ENCODE measurements at regions not wholly inside any gene's neighbourhood (a gene's known extent, or its start where the extent isn't known, plus 50 kb on each side); places are given as distances from the start of the nearest gene placed in this dataset.

- Histone ChIP-seq H3K4me3 (no peak overlapping the region), H3K4me1 (no peaks in the 10 kb centered on the region), H3K27me3 (no peaks in the 10 kb centered on the region), H3K9me3 (replicated peaks) (no peaks in the 10 kb centered on the region), H3K27ac (no peak overlapping the region), H3K36me3 (no peaks in the 10 kb centered on the region)
- DNase-seq, result no peak
Observed at GRCh38 chr12:84348582-84348981, 564.0 kb downstream of the SLC6A15 start.

- no peak overlapping the region for H3K4me3 ChIP-seq
- H3K4me1 ChIP-seq, result no peaks in the 10 kb centered on the region
- H3K9me3 ChIP-seq (replicated peaks), result no peaks in the 10 kb centered on the region
- H3K36me3 ChIP-seq, result no peaks in the 10 kb centered on the region
- no peak overlapping the region for H3K27ac ChIP-seq
- H3K27me3 ChIP-seq, result no peaks in the 10 kb centered on the region
- no peak for DNase-seq
Observed at GRCh38 chr12:84341467-84342193, 571.0 kb downstream of the SLC6A15 start.

- no peaks in the 10 kb centered on the region for H3K27me3 ChIP-seq
- no peak overlapping the region for H3K4me3 ChIP-seq
- no peak for DNase-seq
- H3K9me3 ChIP-seq (replicated peaks), result no peaks in the 10 kb centered on the region
- H3K27ac ChIP-seq, result no peak overlapping the region
- H3K4me1 ChIP-seq, result no peaks in the 10 kb centered on the region
- no peaks in the 10 kb centered on the region for H3K36me3 ChIP-seq
Observed at GRCh38 chr12:84336231-84336630, 576.4 kb downstream of the SLC6A15 start.

GRCh38 chr12:84329938-84330337 is 582.7 kb downstream of the SLC6A15 start:
- Histone ChIP-seq H3K4me3 (no peak overlapping the region), H3K27ac (no peak overlapping the region), H3K36me3 (no peaks in the 10 kb centered on the region), H3K27me3 (no peaks in the 10 kb centered on the region), H3K4me1 (no peaks in the 10 kb centered on the region), H3K9me3 (replicated peaks) (no peaks in the 10 kb centered on the region)
- no peak for DNase-seq

- Histone ChIP-seq H3K4me1 (no peaks in the 10 kb centered on the region), H3K27me3 (no peaks in the 10 kb centered on the region), H3K4me3 (no peak overlapping the region), H3K9me3 (replicated peaks) (no peaks in the 10 kb centered on the region), H3K36me3 (no peaks in the 10 kb centered on the region), H3K27ac (no peak overlapping the region)
- no peak for DNase-seq
Observed at GRCh38 chr12:84315926-84316325, 596.7 kb downstream of the SLC6A15 start.

- Histone ChIP-seq H3K27ac (no peak overlapping the region), H3K9me3 (replicated peaks) (no peaks in the 10 kb centered on the region), H3K27me3 (no peaks in the 10 kb centered on the region), H3K4me3 (no peak overlapping the region), H3K36me3 (no peaks in the 10 kb centered on the region), H3K4me1 (no peaks in the 10 kb centered on the region)
- no peak for DNase-seq
Observed at GRCh38 chr12:84313323-84313675, 599.3 kb downstream of the SLC6A15 start.

GRCh38 chr12:84308211-84308610 is 604.4 kb downstream of the SLC6A15 start:
- no peak overlapping the region for H3K4me3 ChIP-seq
- H3K9me3 ChIP-seq (replicated peaks), result no peaks in the 10 kb centered on the region
- DNase-seq, result no peak
- no peaks in the 10 kb centered on the region for H3K36me3 ChIP-seq
- H3K27ac ChIP-seq, result no peak overlapping the region
- H3K4me1 ChIP-seq, result peaks cover 2% of the 10 kb centered on the region; the same call in 1 of the 2 replicates
- no peaks in the 10 kb centered on the region for H3K27me3 ChIP-seq

GRCh38 chr12:84305144-84305543 is 607.5 kb downstream of the SLC6A15 start:
- DNase-seq, result peak in 1 of 2 experiments; percentile 31
- Histone ChIP-seq H3K4me3 (no peak overlapping the region), H3K36me3 (no peaks in the 10 kb centered on the region), H3K27ac (no peak overlapping the region), H3K9me3 (replicated peaks) (no peaks in the 10 kb centered on the region), H3K4me1 (peaks cover 2% of the 10 kb centered on the region; the same call in 1 of the 2 replicates), H3K27me3 (no peaks in the 10 kb centered on the region)

GRCh38 chr12:84294246-84294645 is 618.4 kb downstream of the SLC6A15 start:
- Histone ChIP-seq H3K4me3 (no peak overlapping the region), H3K27ac (no peak overlapping the region), H3K36me3 (no peaks in the 10 kb centered on the region), H3K9me3 (replicated peaks) (no peaks in the 10 kb centered on the region), H3K4me1 (0 out of 2 replicates have a peak, but pooled peaks cover 7% of the 10 kb centered on the region), H3K27me3 (no peaks in the 10 kb centered on the region)
- DNase-seq, result no peak

- 0 out of 2 replicates have a peak, but pooled peaks cover 7% of the 10 kb centered on the region for H3K4me1 ChIP-seq
- no peak overlapping the region for H3K27ac ChIP-seq
- no peaks in the 10 kb centered on the region for H3K27me3 ChIP-seq
- no peak overlapping the region for H3K4me3 ChIP-seq
- no peaks in the 10 kb centered on the region for H3K36me3 ChIP-seq
- no peaks in the 10 kb centered on the region for H3K9me3 ChIP-seq (replicated peaks)
- DNase-seq, result no peak
Observed at GRCh38 chr12:84290168-84290567, 622.4 kb downstream of the SLC6A15 start.

GRCh38 chr12:84277986-84278385 is 634.6 kb downstream of the SLC6A15 start:
- Histone ChIP-seq H3K27ac (no peak overlapping the region), H3K4me1 (peaks cover 2% of the 10 kb centered on the region; the same call in 1 of the 2 replicates), H3K9me3 (replicated peaks) (no peaks in the 10 kb centered on the region), H3K27me3 (no peaks in the 10 kb centered on the region), H3K36me3 (no peaks in the 10 kb centered on the region), H3K4me3 (no peak overlapping the region)
- no peak for DNase-seq

GRCh38 chr12:84276215-84276614 is 636.4 kb downstream of the SLC6A15 start:
- Histone ChIP-seq H3K27me3 (no peaks in the 10 kb centered on the region), H3K27ac (peak overlapping the region; percentile 33; the same call in 1 of the 2 replicates)

GRCh38 chr12:84272324-84272723 is 640.3 kb downstream of the SLC6A15 start:
- DNase-seq, result no peak
- Histone ChIP-seq H3K27ac (no peak overlapping the region), H3K4me3 (no peak overlapping the region), H3K27me3 (no peaks in the 10 kb centered on the region), H3K4me1 (peaks cover 2% of the 10 kb centered on the region; the same call in 1 of the 2 replicates), H3K36me3 (no peaks in the 10 kb centered on the region), H3K9me3 (replicated peaks) (no peaks in the 10 kb centered on the region)

More at GRCh38 chr12:84276215-84276614, 636.4 kb downstream of the SLC6A15 start:
- DNase-seq, result peak; percentile 72 to 76
- Histone ChIP-seq H3K36me3 (no peaks in the 10 kb centered on the region), H3K4me3 (no peak overlapping the region), H3K9me3 (replicated peaks) (no peaks in the 10 kb centered on the region), H3K4me1 (peaks cover 2% of the 10 kb centered on the region; the same call in 1 of the 2 replicates)

- peak in 1 of 2 experiments; percentile 22 for DNase-seq
- Histone ChIP-seq H3K36me3 (no peaks in the 10 kb centered on the region), H3K27ac (no peak overlapping the region), H3K4me3 (no peak overlapping the region), H3K9me3 (replicated peaks) (no peaks in the 10 kb centered on the region), H3K4me1 (no peaks in the 10 kb centered on the region; the same call in 1 of the 2 replicates), H3K27me3 (no peaks in the 10 kb centered on the region)
Observed at GRCh38 chr12:84270470-84271140, 642.0 kb downstream of the SLC6A15 start.

GRCh38 chr12:84247931-84248330 is 664.7 kb downstream of the SLC6A15 start:
- no peaks in the 10 kb centered on the region for H3K9me3 ChIP-seq (replicated peaks)
- no peaks in the 10 kb centered on the region for H3K27me3 ChIP-seq
- H3K36me3 ChIP-seq, result no peaks in the 10 kb centered on the region
- DNase-seq, result no peak
- no peak overlapping the region for H3K27ac ChIP-seq
- H3K4me3 ChIP-seq, result no peak overlapping the region
- no peaks in the 10 kb centered on the region for H3K4me1 ChIP-seq
